RKO (cell line): ENCODE measurements at regions not wholly inside any gene's neighbourhood (a gene's known extent, or its start where the extent isn't known, plus 50 kb on each side); places are given as distances from the start of the nearest gene placed in this dataset.

Experiments
- DNase-seq: peaks from one replicate; pipeline ENCODE4 v3.0.0-alpha.2; 2016; ENCODE audit warnings: low spot score

DNA sequence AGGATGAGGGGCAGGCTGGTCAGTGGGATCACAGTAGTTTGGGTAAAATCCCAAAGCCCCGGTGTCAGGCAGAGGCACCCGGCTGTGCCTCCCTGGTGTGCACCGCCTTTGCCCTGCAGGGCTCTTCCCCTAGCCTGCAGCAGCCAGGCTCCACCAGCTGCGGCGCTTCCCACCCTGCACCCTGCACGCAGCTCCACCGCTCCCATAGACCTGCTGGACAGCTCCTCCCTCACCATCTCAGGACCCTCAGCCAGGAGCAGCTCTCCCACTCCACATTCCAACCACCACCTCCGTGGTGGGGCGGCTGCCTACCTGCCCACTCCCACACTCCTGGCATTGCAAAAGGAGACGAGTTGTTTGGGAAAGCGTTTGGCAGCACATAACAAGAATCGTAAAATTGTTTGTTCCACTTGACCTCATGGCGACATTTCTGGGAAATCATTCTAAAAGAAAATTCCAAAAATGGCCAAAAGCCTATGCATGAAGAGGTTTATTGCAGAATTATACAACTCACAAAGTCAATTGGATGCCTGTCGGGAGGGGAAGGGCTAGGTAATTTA is 287.4 kb upstream of the HDAC4 start:
- no peak for DNase-seq

- no peak for DNase-seq
These were observed 286.6 kb upstream of the HDAC4 start for GRCh38 chr2:239687441-239687840.

DNA sequence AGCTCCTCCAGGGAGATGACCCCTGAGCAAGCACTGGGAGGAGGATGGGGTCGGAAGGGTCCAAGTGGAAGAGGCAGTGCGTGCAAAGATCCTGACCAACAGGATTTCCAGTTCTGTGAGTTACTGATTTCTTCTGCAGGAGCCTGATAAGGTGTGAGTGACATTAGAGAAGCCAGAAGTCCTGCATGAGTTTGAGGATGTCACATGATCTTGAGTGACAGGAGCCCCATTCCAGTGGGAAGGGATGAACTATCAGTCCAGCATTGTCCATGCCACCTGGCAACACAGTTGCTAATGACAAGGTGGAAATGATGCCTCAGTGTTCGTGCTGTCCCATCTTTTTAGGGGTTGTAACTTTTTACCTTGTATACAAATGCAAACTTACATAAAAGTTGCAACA is 285.1 kb upstream of the HDAC4 start:
- no peak for DNase-seq

DNA sequence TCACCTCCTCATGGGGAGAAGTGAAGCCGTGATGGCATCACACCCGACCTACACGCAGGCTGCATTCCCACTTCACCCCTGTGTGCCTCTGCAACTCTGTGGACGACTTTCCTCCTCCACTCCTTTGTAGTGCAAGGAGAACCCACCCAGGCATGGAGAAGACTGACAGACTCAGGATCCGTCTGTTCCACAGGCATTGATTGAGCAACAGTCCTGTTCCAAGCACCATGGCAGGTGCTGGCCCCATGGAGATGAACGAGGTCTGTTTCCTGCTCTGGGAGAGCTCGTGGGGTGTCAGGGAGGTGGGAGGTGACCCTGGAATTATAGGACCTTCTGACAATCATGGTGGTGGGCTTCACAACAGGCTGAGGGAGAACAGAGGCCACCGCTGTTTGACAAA is 284.7 kb upstream of the HDAC4 start:
- no peak for DNase-seq

- DNase-seq, result no peak
These were observed 284.2 kb upstream of the HDAC4 start for GRCh38 chr2:239684996-239685395.

DNA sequence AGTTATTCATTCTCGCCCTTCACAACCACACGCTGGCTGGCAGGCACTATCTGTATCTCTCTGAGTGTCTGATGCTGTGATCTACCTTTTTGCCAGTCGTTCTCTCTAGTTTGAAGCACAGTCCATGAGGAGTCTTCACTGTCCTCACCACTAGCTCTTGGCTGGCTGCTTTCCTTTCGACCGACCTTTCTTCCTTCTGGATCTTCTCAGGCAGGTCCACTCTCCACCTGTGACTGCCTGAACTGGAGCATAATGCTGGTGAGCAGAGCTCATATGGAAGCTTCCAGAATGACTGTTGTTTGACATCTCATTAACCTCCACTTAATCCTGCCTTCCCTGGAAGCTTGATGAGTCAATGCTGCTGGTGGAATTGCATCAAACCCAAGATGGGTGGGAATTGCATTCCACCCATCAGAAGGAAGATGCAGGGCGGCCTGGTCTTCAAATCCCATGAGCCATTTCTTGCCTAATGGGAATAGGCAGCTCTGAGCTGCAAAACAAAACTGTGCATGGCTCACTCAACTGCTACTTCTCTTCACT is 283.5 kb upstream of the HDAC4 start:
- DNase-seq, result no peak

DNA sequence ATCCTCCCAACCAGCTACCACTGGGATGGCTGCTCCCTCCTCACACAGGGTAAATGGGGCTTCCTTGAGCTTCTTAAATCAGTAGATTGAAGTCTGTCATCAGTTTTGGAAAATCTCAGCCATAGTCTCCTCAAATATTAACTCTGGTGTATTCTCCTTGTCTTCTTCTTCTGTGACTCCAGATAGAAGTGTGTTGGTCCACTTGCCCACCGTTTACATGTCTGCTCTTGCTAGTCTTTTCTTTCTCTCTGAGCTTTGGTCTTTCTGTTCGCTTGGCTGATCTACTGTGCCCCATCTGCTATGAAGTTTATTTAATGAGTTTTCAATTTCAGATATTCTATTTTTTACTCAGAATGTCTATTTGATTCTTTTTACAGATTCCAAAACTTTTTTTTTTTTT is 281.7 kb upstream of the HDAC4 start:
- DNase-seq, result no peak

DNA sequence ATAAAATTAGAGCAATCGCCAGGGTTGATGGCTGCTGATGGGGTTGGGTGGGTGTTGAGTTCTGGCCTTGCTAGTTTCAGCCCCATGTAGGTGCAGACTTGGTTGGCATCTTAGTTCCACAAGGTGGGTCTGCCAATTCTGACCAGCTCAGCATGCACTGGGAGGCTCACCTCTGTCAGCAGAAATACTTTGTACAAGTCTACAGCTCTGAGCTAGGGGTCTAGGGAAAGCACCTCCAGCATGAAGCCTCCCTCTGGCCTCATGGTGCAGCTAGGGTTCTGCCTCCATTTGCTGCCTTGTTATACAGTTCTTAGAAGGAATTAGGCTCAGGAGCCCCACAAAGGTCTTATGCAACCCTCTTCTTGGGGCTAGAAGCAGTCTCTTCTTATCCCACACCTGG is 278.9 kb upstream of the HDAC4 start:
- DNase-seq, result no peak

DNA sequence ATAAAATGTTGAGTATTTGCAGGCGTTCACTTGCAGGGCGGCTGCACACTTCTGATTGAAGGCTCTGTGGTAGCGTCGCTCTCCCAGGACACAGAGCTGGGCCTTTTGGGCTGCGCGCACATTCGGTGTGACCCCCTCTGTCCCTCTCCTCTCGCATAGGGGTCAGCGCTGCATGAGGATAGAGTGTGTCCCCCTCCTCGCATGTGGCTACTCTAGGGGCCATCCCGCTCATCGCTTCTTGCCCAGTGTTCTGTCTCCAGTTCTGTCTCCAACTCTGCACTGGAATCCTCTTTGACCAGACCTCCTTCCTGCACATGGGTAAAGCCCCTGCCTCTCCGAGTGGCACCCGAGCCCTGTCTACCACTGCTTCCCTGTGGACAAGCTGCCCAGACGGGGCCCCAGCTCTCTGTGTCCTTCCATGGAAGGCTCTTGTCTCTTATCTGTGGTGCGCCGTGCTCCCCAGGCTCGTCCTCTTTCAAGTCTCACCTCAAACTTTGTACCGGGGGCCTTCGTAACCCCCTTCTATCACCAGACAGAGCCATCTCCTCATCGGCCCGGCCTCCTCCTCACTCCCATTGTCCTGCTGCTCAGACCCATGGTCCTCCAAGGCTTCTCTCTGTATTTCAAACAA is 278.0 kb upstream of the HDAC4 start:
- no peak for DNase-seq

GRCh38 chr2:239678186-239678490 is 277.3 kb upstream of the HDAC4 start:
- DNase-seq, result no peak

DNA sequence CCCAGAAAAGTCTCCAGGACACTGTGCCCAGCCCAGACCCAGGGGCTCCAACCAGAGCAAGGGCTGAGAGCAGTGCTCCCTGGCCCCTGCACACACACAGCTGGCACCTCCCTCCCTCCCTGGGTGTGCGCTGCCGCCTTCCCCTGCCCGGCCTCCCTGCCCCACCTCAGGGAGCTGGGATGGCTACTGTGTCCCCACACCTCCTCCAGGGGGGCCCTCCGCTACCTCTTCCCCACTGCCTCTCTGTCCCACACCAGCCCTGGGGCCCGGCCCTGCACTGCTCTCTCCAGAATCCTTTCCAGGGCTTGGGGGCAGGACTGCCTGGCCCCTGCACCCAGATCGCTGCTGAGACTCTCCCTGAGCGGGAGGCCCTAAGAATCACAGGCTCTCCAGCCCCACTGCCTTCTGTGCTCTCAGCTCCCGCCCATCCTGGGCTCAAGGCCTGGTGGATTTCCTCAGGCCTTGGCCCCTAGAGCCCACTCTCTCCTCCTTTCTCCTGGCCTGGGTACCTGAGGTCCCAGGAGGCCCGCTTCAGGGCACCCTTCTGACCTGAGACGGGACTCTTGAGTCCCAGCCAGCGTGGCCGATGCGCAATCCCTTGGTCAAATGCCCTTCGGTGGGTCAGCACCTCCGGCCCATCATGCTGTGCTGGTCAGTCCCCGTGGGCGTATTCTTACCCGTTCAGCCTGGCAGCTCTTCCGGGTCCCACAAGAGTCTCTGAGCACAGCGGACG is 276.8 kb upstream of the HDAC4 start:
- no peak for DNase-seq

DNA sequence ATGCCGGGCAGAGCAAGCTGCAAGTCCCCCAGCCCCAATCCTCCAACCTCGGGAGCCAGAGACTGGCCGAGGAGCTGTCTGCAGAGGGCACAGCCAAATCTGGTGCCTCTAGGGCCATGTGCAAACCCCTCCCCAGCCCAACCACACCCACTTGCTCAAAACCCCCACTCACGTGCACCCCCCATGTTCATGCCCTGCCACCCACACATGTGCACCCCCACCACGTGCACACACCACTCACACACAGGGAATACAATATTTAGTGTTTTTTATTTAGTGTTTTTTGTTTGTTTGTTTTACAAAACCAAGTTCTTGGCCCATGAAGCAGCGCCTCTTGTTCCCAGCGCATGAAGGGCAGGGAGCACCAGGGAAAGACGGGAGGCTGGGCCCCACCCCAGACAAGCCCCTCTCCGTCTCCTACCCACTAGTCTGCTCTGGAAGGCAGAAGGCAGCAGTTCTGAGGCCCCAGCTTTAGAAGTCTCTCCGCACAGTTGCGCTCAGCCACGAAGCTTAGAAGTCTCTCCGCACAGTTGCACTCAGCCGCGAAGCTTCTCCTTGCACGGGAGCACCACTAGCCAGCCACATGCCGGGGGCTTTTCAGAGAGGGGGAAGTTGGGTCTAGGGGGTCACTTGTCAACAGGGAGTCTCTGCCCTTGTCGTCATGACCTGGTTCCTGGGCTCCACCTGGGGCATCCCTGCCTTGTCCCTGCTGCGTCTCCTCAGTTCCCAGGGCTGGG is 276.1 kb upstream of the HDAC4 start:
- DNase-seq, result no peak

DNA sequence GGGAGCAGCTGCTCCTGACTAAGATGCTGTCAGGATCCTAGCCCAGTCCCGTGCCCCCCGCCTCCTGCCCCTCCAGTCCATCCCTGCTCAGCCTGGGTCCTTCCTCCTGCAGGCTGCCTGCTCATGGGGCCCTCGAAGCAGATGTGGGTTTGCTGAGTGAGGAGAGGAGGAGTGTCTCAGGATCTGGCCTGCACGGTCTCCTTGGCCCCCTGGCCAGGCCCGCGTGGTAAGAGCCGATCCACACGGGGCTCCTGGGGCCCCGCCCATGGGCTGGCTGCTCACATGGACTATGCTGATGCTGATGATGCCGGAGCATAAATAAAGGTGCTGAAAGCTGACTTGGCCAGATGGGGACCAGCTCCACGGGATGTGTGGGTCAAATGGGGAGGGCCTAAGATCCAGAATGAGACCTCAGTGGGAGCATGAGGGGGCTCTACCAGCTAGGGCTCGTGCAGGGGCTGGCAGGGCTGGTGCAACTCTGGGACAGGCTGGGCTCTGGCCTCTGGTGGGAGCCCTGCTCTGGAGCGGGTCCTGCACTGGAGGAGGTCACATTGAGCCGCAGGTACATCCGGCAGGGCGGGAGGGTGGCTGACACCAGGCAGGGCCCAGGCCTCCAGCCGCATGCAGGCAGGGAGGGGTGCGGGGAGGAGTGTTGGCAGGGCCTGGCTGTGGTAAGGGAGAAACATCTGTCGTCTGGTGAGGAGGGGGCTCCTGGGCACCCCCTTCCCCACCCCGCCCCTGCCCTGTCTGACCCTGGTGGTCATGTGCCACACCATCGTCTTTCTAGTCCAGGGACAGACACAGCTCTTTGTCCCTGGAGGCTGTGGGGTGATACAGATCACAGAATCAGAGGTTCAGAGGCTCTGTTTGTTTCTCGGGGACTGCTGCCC is 275.3 kb upstream of the HDAC4 start:
- no peak for DNase-seq

GRCh38 chr2:239674981-239675825 is 274.4 kb upstream of the HDAC4 start:
- DNase-seq, result no peak

- no peak for DNase-seq
These were observed 273.5 kb upstream of the HDAC4 start for GRCh38 chr2:239674101-239674980.

DNA sequence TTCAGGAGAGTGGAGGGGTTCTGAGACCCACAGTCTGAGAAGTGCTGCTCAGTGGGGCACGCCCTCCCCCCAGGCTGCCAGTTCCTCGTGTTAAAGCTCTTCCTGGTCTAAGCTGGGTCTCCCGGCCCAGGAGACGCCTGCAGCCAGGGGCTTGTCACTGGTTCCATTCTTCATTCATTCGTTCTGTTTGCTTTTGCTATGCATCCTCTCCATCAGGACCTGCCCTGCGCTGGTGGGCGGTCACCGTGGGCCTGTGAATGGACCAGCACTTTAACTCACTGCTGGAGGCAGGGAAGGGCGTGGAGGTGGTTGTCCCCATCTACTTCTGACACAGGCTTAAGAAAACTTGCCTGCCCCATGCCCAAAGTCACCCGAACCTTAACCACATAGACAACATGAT is 272.8 kb upstream of the HDAC4 start:
- DNase-seq, result no peak

- no peak for DNase-seq
These were observed 271.4 kb upstream of the HDAC4 start for GRCh38 chr2:239671916-239672849.

- no peak for DNase-seq
These were observed 270.7 kb upstream of the HDAC4 start for GRCh38 chr2:239671471-239671870.
